ENCODE measurements at regions not wholly inside any gene's neighbourhood (a gene's known extent, or its start where the extent isn't known, plus 50 kb on each side); places are given as distances from the start of the nearest gene placed in this dataset.

DNA sequence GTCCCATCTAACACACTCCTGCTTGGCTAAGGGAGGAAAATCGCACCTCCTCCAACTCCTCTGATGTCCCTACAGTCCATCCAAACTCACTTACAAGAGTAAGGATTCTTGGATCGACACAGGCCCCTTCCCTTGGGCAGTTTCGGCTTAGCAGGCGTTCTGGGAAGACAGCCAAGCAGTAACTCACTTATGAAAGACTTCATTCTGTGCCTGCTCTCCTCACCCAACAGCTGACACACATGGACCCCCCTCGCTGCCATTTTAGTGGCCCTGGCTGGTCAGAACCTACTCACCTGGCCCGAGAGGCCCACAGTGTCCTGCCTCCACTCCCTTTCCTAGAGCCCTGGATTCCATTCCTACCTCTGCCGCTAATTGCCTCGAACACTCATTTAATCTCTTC is 52.3 kb upstream of the BCL2L14 start:
- H3K4me3 ChIP-seq (ENCODE audit: low read depth, low read length): no peak overlapping the region
- no peak for DNase-seq (ENCODE audit: low read depth)
- TF ChIP-seq, protein P1, sequence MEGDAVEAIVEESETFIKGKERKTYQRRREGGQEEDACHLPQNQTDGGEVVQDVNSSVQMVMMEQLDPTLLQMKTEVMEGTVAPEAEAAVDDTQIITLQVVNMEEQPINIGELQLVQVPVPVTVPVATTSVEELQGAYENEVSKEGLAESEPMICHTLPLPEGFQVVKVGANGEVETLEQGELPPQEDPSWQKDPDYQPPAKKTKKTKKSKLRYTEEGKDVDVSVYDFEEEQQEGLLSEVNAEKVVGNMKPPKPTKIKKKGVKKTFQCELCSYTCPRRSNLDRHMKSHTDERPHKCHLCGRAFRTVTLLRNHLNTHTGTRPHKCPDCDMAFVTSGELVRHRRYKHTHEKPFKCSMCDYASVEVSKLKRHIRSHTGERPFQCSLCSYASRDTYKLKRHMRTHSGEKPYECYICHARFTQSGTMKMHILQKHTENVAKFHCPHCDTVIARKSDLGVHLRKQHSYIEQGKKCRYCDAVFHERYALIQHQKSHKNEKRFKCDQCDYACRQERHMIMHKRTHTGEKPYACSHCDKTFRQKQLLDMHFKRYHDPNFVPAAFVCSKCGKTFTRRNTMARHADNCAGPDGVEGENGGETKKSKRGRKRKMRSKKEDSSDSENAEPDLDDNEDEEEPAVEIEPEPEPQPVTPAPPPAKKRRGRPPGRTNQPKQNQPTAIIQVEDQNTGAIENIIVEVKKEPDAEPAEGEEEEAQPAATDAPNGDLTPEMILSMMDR (IDR thresholded peaks at IDR 0.05; ENCODE audit: insufficient read depth, low read depth, low read length, missing control alignments): no peak

DNA sequence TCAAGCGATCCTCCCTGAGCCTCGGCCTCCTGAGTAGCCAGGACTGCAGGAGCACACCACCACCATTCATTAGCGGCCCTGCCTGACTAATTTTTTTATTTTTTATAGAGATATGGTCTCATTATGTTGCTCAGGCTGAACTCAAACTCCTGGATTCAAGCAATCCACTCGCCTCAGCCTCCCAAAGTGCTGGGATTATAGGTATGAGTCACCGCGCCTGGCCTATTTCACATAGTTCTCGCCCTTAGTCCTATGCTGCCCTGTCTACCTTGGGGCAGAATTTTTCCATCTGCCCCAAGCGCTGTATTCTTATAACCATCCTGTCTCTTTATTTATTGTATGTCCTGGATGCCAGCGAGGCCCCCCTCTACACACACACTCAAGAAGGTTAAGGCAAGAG is 50.9 kb upstream of the BCL2L14 start:
- TF ChIP-seq, protein P1 (IDR thresholded peaks at IDR 0.05; ENCODE audit: insufficient read depth, low read depth, low read length, missing control alignments): no peak
- DNase-seq (ENCODE audit: low read depth): no peak
- no peak overlapping the region for H3K4me3 ChIP-seq (ENCODE audit: low read depth, low read length)

DNA sequence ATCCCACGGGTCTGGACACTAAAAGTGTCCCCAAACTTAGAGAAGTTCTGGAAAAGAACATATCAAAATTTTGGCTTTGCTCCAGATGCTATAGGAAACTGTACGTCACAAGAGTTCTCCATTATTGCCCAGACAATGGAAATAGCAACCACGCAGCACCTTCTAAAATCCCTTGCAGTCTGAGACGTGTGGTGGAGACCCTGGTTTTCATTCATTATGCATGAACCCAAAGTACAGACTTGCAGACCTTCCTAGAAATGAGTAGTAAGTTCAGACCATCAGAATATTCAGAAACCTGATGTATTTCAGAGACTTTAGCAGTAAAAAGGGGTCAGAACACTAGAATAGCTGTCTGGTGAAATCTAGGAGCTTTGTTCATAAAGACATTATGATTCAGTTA is 50.0 kb upstream of the BCL2L14 start:
- no peak for DNase-seq (ENCODE audit: low read depth)
- TF ChIP-seq, protein P1 (IDR thresholded peaks at IDR 0.05; ENCODE audit: insufficient read depth, low read depth, low read length, missing control alignments): no peak
- no peak overlapping the region for H3K4me3 ChIP-seq (ENCODE audit: low read depth, low read length)

Measured in GM12865 (cell line).